Hepatocyte (in vitro differentiated cells): ENCODE measurements at regions not wholly inside any gene's neighbourhood (a gene's known extent, or its start where the extent isn't known, plus 50 kb on each side); places are given as distances from the start of the nearest gene placed in this dataset.

Experiments
- EZH2 ChIP-seq: fragments of 200-600 bp; sonication (generic); IDR thresholded peaks from 2 replicates; pipeline ENCODE4 v1.6.1; 2016; ENCODE audit warnings: antibody characterized with exemption, mild to moderate bottlenecking, borderline replicate concordance
- EZH2phosphoT487 ChIP-seq: fragments of 200-600 bp; sonication (generic); IDR thresholded peaks from one replicate; pipeline ENCODE4 v1.6.1; 2018; ENCODE audit warnings: antibody characterized with exemption, mild to moderate bottlenecking, low read depth, moderate library complexity; ENCODE audit not compliant: unreplicated experiment, severe bottlenecking
- TF ChIP-seq, protein P1 (sequence below): fragments of 200-600 bp; sonication (generic); IDR thresholded peaks from 2 replicates; pipeline ENCODE4 v1.5.1; 2016; ENCODE audit warnings: antibody characterized with exemption, mild to moderate bottlenecking; ENCODE audit not compliant: poor library complexity

DNA sequence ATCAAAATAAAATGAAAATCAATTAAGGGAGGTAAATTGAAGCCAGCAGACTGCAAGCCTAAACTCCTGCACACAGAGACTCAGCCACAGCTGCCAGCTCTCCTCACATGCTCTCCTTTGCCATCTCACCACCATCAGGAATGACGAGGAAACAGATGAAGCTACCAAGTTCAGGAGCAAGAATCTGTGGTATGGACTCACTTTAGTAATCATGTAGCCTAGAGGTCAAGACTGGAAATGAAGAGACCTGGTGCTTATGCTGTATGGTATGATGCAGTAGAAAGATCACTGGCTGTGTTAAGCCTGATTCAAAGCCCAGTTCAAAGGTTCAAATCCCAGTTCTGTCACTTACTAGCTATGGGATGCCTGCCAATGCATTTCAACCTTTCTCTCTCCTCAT lies 78.9 kb upstream of the CAMK1G start:
- TF ChIP-seq, protein P1, sequence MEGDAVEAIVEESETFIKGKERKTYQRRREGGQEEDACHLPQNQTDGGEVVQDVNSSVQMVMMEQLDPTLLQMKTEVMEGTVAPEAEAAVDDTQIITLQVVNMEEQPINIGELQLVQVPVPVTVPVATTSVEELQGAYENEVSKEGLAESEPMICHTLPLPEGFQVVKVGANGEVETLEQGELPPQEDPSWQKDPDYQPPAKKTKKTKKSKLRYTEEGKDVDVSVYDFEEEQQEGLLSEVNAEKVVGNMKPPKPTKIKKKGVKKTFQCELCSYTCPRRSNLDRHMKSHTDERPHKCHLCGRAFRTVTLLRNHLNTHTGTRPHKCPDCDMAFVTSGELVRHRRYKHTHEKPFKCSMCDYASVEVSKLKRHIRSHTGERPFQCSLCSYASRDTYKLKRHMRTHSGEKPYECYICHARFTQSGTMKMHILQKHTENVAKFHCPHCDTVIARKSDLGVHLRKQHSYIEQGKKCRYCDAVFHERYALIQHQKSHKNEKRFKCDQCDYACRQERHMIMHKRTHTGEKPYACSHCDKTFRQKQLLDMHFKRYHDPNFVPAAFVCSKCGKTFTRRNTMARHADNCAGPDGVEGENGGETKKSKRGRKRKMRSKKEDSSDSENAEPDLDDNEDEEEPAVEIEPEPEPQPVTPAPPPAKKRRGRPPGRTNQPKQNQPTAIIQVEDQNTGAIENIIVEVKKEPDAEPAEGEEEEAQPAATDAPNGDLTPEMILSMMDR = no peak
- TF ChIP-seq EZH2 (no peak), EZH2phosphoT487 (no peak)
